ENCODE measurements at regions not wholly inside any gene's neighbourhood (a gene's known extent, or its start where the extent isn't known, plus 50 kb on each side); places are given as distances from the start of the nearest gene placed in this dataset.

GRCh38 chr4:113835005-113835404, 73.5 kb upstream of the CAMK2D start (continued):
- TF ChIP-seq, protein P1, sequence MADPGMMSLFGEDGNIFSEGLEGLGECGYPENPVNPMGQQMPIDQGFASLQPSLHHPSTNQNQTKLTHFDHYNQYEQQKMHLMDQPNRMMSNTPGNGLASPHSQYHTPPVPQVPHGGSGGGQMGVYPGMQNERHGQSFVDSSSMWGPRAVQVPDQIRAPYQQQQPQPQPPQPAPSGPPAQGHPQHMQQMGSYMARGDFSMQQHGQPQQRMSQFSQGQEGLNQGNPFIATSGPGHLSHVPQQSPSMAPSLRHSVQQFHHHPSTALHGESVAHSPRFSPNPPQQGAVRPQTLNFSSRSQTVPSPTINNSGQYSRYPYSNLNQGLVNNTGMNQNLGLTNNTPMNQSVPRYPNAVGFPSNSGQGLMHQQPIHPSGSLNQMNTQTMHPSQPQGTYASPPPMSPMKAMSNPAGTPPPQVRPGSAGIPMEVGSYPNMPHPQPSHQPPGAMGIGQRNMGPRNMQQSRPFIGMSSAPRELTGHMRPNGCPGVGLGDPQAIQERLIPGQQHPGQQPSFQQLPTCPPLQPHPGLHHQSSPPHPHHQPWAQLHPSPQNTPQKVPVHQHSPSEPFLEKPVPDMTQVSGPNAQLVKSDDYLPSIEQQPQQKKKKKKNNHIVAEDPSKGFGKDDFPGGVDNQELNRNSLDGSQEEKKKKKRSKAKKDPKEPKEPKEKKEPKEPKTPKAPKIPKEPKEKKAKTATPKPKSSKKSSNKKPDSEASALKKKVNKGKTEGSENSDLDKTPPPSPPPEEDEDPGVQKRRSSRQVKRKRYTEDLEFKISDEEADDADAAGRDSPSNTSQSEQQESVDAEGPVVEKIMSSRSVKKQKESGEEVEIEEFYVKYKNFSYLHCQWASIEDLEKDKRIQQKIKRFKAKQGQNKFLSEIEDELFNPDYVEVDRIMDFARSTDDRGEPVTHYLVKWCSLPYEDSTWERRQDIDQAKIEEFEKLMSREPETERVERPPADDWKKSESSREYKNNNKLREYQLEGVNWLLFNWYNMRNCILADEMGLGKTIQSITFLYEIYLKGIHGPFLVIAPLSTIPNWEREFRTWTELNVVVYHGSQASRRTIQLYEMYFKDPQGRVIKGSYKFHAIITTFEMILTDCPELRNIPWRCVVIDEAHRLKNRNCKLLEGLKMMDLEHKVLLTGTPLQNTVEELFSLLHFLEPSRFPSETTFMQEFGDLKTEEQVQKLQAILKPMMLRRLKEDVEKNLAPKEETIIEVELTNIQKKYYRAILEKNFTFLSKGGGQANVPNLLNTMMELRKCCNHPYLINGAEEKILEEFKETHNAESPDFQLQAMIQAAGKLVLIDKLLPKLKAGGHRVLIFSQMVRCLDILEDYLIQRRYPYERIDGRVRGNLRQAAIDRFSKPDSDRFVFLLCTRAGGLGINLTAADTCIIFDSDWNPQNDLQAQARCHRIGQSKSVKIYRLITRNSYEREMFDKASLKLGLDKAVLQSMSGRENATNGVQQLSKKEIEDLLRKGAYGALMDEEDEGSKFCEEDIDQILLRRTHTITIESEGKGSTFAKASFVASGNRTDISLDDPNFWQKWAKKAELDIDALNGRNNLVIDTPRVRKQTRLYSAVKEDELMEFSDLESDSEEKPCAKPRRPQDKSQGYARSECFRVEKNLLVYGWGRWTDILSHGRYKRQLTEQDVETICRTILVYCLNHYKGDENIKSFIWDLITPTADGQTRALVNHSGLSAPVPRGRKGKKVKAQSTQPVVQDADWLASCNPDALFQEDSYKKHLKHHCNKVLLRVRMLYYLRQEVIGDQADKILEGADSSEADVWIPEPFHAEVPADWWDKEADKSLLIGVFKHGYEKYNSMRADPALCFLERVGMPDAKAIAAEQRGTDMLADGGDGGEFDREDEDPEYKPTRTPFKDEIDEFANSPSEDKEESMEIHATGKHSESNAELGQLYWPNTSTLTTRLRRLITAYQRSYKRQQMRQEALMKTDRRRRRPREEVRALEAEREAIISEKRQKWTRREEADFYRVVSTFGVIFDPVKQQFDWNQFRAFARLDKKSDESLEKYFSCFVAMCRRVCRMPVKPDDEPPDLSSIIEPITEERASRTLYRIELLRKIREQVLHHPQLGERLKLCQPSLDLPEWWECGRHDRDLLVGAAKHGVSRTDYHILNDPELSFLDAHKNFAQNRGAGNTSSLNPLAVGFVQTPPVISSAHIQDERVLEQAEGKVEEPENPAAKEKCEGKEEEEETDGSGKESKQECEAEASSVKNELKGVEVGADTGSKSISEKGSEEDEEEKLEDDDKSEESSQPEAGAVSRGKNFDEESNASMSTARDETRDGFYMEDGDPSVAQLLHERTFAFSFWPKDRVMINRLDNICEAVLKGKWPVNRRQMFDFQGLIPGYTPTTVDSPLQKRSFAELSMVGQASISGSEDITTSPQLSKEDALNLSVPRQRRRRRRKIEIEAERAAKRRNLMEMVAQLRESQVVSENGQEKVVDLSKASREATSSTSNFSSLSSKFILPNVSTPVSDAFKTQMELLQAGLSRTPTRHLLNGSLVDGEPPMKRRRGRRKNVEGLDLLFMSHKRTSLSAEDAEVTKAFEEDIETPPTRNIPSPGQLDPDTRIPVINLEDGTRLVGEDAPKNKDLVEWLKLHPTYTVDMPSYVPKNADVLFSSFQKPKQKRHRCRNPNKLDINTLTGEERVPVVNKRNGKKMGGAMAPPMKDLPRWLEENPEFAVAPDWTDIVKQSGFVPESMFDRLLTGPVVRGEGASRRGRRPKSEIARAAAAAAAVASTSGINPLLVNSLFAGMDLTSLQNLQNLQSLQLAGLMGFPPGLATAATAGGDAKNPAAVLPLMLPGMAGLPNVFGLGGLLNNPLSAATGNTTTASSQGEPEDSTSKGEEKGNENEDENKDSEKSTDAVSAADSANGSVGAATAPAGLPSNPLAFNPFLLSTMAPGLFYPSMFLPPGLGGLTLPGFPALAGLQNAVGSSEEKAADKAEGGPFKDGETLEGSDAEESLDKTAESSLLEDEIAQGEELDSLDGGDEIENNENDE (IDR thresholded peaks at IDR 0.05; ENCODE audit: low read depth, low read length), result no peak
- TF ChIP-seq NONO (IDR thresholded peaks at IDR 0.05; ENCODE audit: low read depth in 2 of 2, low read length in 1 of 2), result no peak
- no peak for TF ChIP-seq NFIX (CRISPR knock-in tag; IDR thresholded peaks at IDR 0.05; ENCODE audit: low read depth)
- TF ChIP-seq, protein P2, sequence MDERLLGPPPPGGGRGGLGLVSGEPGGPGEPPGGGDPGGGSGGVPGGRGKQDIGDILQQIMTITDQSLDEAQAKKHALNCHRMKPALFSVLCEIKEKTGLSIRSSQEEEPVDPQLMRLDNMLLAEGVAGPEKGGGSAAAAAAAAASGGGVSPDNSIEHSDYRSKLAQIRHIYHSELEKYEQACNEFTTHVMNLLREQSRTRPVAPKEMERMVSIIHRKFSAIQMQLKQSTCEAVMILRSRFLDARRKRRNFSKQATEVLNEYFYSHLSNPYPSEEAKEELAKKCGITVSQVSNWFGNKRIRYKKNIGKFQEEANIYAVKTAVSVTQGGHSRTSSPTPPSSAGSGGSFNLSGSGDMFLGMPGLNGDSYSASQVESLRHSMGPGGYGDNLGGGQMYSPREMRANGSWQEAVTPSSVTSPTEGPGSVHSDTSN (CRISPR knock-in tag; IDR thresholded peaks at IDR 0.05; ENCODE audit: low read depth), result no peak
- TF ChIP-seq, protein P2 (tag; conservative IDR thresholded peaks at IDR 0.05; ENCODE audit: low read depth), result no peak
- TF ChIP-seq SREBF2 (CRISPR knock-in tag; IDR thresholded peaks at IDR 0.05), result no peak
- no peak for TF ChIP-seq RFX1 (IDR thresholded peaks at IDR 0.05)
- no peak for TF ChIP-seq ZNF217 (CRISPR knock-in tag; IDR thresholded peaks at IDR 0.05)

All from K562 (cell line).